ENCODE measurements at regions not wholly inside any gene's neighbourhood (a gene's known extent, or its start where the extent isn't known, plus 50 kb on each side); places are given as distances from the start of the nearest gene placed in this dataset.
"Not testable (repeated sequence)": the region's sequence is repeated elsewhere in the genome, so short reads cannot be mapped to it uniquely, and the experiment has no call there.

- no peak for TF ChIP-seq CTCF (IDR thresholded peaks at IDR 0.05; ENCODE audit: low read depth, low read length)
- no peak overlapping the region for H3K4me3 ChIP-seq (ENCODE audit: low read depth, low read length)
Observed at GRCh38 chr16:73405851-73406250, 357.9 kb upstream of the ZFHX3 start.

- H3K4me3 ChIP-seq (ENCODE audit: low read depth, low read length), result no peak overlapping the region
- TF ChIP-seq CTCF (IDR thresholded peaks at IDR 0.05; ENCODE audit: low read depth, low read length), result no peak
Observed at GRCh38 chr16:73404001-73404400, 356.1 kb upstream of the ZFHX3 start.

- TF ChIP-seq CTCF (IDR thresholded peaks at IDR 0.05; ENCODE audit: low read depth, low read length), result no peak
- H3K4me3 ChIP-seq (ENCODE audit: low read depth, low read length), result no peak overlapping the region
Observed at GRCh38 chr16:73403291-73403690, 355.4 kb upstream of the ZFHX3 start.

GRCh38 chr16:73400951-73401350 is 353.0 kb upstream of the ZFHX3 start:
- no peak for TF ChIP-seq CTCF (IDR thresholded peaks at IDR 0.05; ENCODE audit: low read depth, low read length)
- no peak overlapping the region for H3K4me3 ChIP-seq (ENCODE audit: low read depth, low read length)

GRCh38 chr16:73399997-73400396 is 352.1 kb upstream of the ZFHX3 start:
- no peak overlapping the region for H3K4me3 ChIP-seq (ENCODE audit: low read depth, low read length)
- TF ChIP-seq CTCF (IDR thresholded peaks at IDR 0.05; ENCODE audit: low read depth, low read length), result no peak

GRCh38 chr16:73399486-73399885 is 351.6 kb upstream of the ZFHX3 start:
- no peak overlapping the region for H3K4me3 ChIP-seq (ENCODE audit: low read depth, low read length)
- no peak for TF ChIP-seq CTCF (IDR thresholded peaks at IDR 0.05; ENCODE audit: low read depth, low read length)

GRCh38 chr16:73398604-73399003 is 350.7 kb upstream of the ZFHX3 start:
- not testable (repeated sequence) for H3K4me3 ChIP-seq (ENCODE audit: low read depth, low read length)

- no peak for TF ChIP-seq CTCF (IDR thresholded peaks at IDR 0.05; ENCODE audit: low read depth, low read length)
- H3K4me3 ChIP-seq (ENCODE audit: low read depth, low read length), result no peak overlapping the region
Observed at GRCh38 chr16:73396556-73396955, 348.6 kb upstream of the ZFHX3 start.

Measured in WI38 (cell line).